PC-3 (cell line): ENCODE measurements at regions not wholly inside any gene's neighbourhood (a gene's known extent, or its start where the extent isn't known, plus 50 kb on each side); places are given as distances from the start of the nearest gene placed in this dataset.

Experiments used
- ATAC-seq: fragments of 200-7000 bp; cut with Tn5 transposase; 2 replicates; pipeline ENCODE4 v1.9.1; 2020; ENCODE audit warnings: mild to moderate bottlenecking, moderate library complexity
- BruUV-seq: library from RNA; stranded (reverse); fragments of 400-500 nt; replicated peaks from 2 replicates; lab custom pipeline; 2021; lab: Mats Ljungman, UMichigan
- CTCF ChIA-PET: fragments of 300-600 bp; sonication (Branson Sonifier 250); formaldehyde crosslinking; loops from one replicate; lab custom pipeline; 2022; ENCODE audit warnings: antibody characterized with exemption; lab: Charles Lee
- POLR2A ChIA-PET: fragments of 300-600 bp; sonication (Branson Sonifier 250); formaldehyde crosslinking; loops from one replicate; lab custom pipeline; 2022; ENCODE audit warnings: antibody characterized with exemption; ENCODE audit not compliant: unreplicated experiment; lab: Charles Lee
- DNase-seq: peaks from one replicate; pipeline ENCODE4 v3.0.0-alpha.2; 2015
- H2AFZ ChIP-seq: fragments of 300-600 bp; sonication (generic); 2 replicates; pipeline ENCODE4 v1.6.0; 2016; ENCODE audit warnings: antibody characterized with exemption, low read length
- H3F3A ChIP-seq: fragments of 300-600 bp; sonication (generic); one replicate; pipeline ENCODE4 v1.6.0; 2017; ENCODE audit warnings: antibody characterized with exemption, low read length, control low read depth, mild to moderate bottlenecking; ENCODE audit not compliant: unreplicated experiment
- H3K27ac ChIP-seq: fragments of 300-600 bp; sonication (generic); 2 replicates; pipeline ENCODE4 v1.5.1; 2016; ENCODE audit warnings: mild to moderate bottlenecking, low read length
- H3K27me3 ChIP-seq: fragments of 300-600 bp; sonication (generic); 2 replicates; pipeline ENCODE4 v1.6.1; 2016; ENCODE audit warnings: low read length, mixed read lengths
- H3K36me3 ChIP-seq: fragments of 300-600 bp; sonication (generic); 2 replicates; pipeline ENCODE4 v1.6.1; 2016; ENCODE audit warnings: low read depth, mixed run types, low read length, mixed read lengths
- H3K4me1 ChIP-seq: fragments of 300-600 bp; sonication (generic); 2 replicates; pipeline ENCODE4 v1.5.1; 2016; ENCODE audit warnings: low read length; ENCODE audit not compliant: insufficient read depth
- H3K4me2 ChIP-seq: fragments of 300-600 bp; sonication (generic); 2 replicates; pipeline ENCODE4 v1.6.0; 2016; ENCODE audit warnings: low read length
- H3K4me3 ChIP-seq: fragments of 300-600 bp; sonication (generic); 2 replicates; pipeline ENCODE4 v1.5.1; 2016; ENCODE audit warnings: mild to moderate bottlenecking, low read length, mixed read lengths
- H3K79me2 ChIP-seq: fragments of 300-600 bp; sonication (generic); 2 replicates; pipeline ENCODE4 v1.6.1; 2017; ENCODE audit warnings: low read length, mixed read lengths
- H3K9ac ChIP-seq: fragments of 300-600 bp; sonication (generic); 2 replicates; pipeline ENCODE4 v1.6.0; 2016; ENCODE audit warnings: mild to moderate bottlenecking, low read length
- H3K9me2 ChIP-seq: fragments of 300-600 bp; sonication (generic); replicated peaks from 2 replicates; pipeline ENCODE4 v1.6.1; 2016; ENCODE audit warnings: mixed run types, low read length, mixed read lengths
- H3K9me3 ChIP-seq: fragments of 300-600 bp; sonication (generic); 2 replicates; pipeline ENCODE4 v1.6.1; 2016; ENCODE audit warnings: low read length, mixed read lengths
- H4K20me1 ChIP-seq: fragments of 300-600 bp; sonication (generic); 2 replicates; pipeline ENCODE4 v1.6.1; 2016; ENCODE audit warnings: low read length, mixed read lengths
- EZH2 ChIP-seq: fragments of 300-600 bp; sonication (generic); IDR thresholded peaks from one replicate; pipeline ENCODE4 v1.6.1; 2017; ENCODE audit warnings: antibody characterized with exemption, mild to moderate bottlenecking, low read length; ENCODE audit not compliant: unreplicated experiment
- EZH2phosphoT487 ChIP-seq: fragments of 300-600 bp; sonication (generic); IDR thresholded peaks from 2 replicates; pipeline ENCODE4 v1.6.1; 2018; ENCODE audit warnings: mild to moderate bottlenecking, antibody characterized with exemption, low read length, borderline replicate concordance
- intact Hi-C: fragments of 100-400 bp; cut with micrococcal nuclease; formaldehyde crosslinking; loops from 2 replicates; pipeline ENCODE4 v1.9.0; 2023
- TF ChIP-seq, protein P1 (sequence below): fragments of 300-600 bp; sonication (generic); conservative IDR thresholded peaks from 2 replicates; pipeline ENCODE4 v1.5.1; 2017; ENCODE audit warnings: antibody characterized with exemption, low read depth, mild to moderate bottlenecking, low read length

DNA sequence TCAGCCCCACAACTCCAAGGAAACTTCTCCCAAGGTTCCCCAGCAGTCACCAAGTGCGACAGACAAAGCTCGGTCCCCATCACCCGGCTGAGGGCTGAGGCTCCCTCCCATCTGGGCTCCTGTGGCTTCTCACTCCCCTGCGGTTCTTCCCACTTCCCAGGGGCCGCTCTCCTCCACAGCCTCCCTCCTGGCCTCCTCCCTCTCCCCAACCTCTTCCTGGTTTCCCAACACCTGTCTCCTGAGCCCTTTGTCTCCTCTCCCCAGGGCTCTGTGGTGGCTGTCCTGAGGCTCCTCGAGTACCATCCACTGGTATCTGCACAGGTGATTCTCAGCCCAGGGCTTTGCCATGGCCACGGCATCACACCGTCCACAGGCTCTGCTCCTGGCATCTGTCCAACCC lies 113.2 kb upstream of the NSMCE3 start:
- Histone ChIP-seq H3K4me1 (no peaks in the 10 kb centered on the region), H4K20me1 (no peaks in the 10 kb centered on the region), H3K27me3 (peaks cover 26% of the 10 kb centered on the region; the same call in 1 of the 2 replicates), H2AFZ (no peak overlapping the region), H3K27ac (no peak overlapping the region), H3K4me3 (no peak overlapping the region), H3K9ac (no peak overlapping the region), H3K9me3 (no peaks in the 10 kb centered on the region), H3K79me2 (no peaks in the 10 kb centered on the region), H3K36me3 (no peaks in the 10 kb centered on the region), H3K9me2 (no peaks in the 10 kb centered on the region), H3K4me2 (no peak overlapping the region), H3F3A (no peaks in the 10 kb centered on the region)
- intact Hi-C loops: no loop called here
- ChIA-PET POLR2A (no interaction called here), CTCF (no interaction called here)
- DNase-seq (no peak), ATAC-seq (no peak)
- TF ChIP-seq EZH2: no peak
- TF ChIP-seq, protein P1, sequence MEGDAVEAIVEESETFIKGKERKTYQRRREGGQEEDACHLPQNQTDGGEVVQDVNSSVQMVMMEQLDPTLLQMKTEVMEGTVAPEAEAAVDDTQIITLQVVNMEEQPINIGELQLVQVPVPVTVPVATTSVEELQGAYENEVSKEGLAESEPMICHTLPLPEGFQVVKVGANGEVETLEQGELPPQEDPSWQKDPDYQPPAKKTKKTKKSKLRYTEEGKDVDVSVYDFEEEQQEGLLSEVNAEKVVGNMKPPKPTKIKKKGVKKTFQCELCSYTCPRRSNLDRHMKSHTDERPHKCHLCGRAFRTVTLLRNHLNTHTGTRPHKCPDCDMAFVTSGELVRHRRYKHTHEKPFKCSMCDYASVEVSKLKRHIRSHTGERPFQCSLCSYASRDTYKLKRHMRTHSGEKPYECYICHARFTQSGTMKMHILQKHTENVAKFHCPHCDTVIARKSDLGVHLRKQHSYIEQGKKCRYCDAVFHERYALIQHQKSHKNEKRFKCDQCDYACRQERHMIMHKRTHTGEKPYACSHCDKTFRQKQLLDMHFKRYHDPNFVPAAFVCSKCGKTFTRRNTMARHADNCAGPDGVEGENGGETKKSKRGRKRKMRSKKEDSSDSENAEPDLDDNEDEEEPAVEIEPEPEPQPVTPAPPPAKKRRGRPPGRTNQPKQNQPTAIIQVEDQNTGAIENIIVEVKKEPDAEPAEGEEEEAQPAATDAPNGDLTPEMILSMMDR: no peak
- TF ChIP-seq EZH2phosphoT487: no peak
- BruUV-seq: no TSS peak

GRCh38 chr15:29380466-29380865 lies 110.8 kb upstream of the NSMCE3 start:
- H3K9me2 ChIP-seq: no peaks in the 10 kb centered on the region
- no peaks in the 10 kb centered on the region for H3K4me1 ChIP-seq
- CTCF ChIA-PET: no interaction called here
- no peaks in the 10 kb centered on the region for H3F3A ChIP-seq
- intact Hi-C loops: no loop called here
- H3K9me3 ChIP-seq: no peaks in the 10 kb centered on the region
- no peaks in the 10 kb centered on the region for H3K79me2 ChIP-seq
- no TSS peak for BruUV-seq
- TF ChIP-seq, protein P1: no peak
- no peak for TF ChIP-seq EZH2phosphoT487
- no peak for TF ChIP-seq EZH2
- no peak overlapping the region for H3K4me2 ChIP-seq
- no peak overlapping the region for H3K9ac ChIP-seq
- H2AFZ ChIP-seq: no peak overlapping the region
- POLR2A ChIA-PET: no interaction called here
- H4K20me1 ChIP-seq: no peaks in the 10 kb centered on the region
- DNase-seq (no peak), ATAC-seq (no peak)
- H3K4me3 ChIP-seq: no peak overlapping the region
- no peak overlapping the region for H3K27ac ChIP-seq
- no peaks in the 10 kb centered on the region for H3K36me3 ChIP-seq
- H3K27me3 ChIP-seq: peaks cover 33% of the 10 kb centered on the region; the same call in 1 of the 2 replicates

GRCh38 chr15:29379647-29380046 lies 110.0 kb upstream of the NSMCE3 start:
- CTCF ChIA-PET: no interaction called here
- no peaks in the 10 kb centered on the region for H3K9me3 ChIP-seq
- no peak overlapping the region for H3K4me2 ChIP-seq
- H4K20me1 ChIP-seq: no peaks in the 10 kb centered on the region
- no peak overlapping the region for H2AFZ ChIP-seq
- H3K27me3 ChIP-seq: peaks cover 34% of the 10 kb centered on the region; the same call in 1 of the 2 replicates
- DNase-seq: no peak
- H3F3A ChIP-seq: no peaks in the 10 kb centered on the region
- no peak for ATAC-seq
- no peaks in the 10 kb centered on the region for H3K79me2 ChIP-seq
- intact Hi-C loops: no loop called here
- no peak overlapping the region for H3K27ac ChIP-seq
- no peaks in the 10 kb centered on the region for H3K4me1 ChIP-seq
- H3K9ac ChIP-seq: no peak overlapping the region
- POLR2A ChIA-PET: no interaction called here
- TF ChIP-seq, protein P1: no peak
- TF ChIP-seq EZH2 (no peak), EZH2phosphoT487 (no peak)
- no peaks in the 10 kb centered on the region for H3K9me2 ChIP-seq
- no TSS peak for BruUV-seq
- no peaks in the 10 kb centered on the region for H3K36me3 ChIP-seq
- no peak overlapping the region for H3K4me3 ChIP-seq
